ENCODE measurements at regions not wholly inside any gene's neighbourhood (a gene's known extent, or its start where the extent isn't known, plus 50 kb on each side); places are given as distances from the start of the nearest gene placed in this dataset.
"Not testable (repeated sequence)": the region's sequence is repeated elsewhere in the genome, so short reads cannot be mapped to it uniquely, and the experiment has no call there.

DNA sequence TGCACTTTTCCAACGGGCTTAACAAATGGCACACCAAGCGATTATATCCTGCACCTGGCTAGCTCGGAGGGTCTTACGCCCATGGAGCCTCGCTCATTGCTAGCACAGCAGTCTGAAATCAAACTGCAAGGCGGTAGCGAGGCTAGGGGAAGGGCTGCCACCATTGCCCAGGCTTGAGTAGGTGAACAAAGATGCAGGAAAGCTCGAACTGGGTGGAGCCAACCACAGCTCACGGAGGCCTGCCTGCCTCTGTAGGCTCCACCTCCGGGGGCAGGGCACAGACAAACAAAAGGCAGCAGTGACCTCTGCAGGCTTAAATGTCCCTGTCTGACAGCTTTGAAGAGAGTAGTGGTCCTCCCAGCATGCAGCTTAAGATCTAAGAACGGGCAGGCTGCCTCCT lies 365.4 kb downstream of the MMUT start:
- DNase-seq (ENCODE audit: low read depth in 2 of 2), result not testable (repeated sequence)

DNA sequence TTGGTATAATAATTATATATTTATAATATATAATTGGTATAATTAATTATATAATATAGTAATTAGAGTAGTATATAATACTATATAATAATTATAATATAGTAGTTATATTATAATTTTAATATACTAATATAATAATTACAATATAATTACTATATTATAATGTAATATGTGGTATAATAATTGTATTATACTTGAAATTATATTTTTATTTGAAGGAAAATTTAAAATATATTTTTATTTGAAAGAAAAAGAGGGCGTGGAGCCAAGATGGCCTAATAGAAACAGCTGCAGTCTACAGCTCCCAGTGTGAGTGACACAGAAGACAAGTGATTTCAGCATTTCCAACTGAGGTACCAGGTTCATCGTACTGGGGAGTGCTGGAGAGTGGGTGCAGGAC lies 365.9 kb downstream of the MMUT start:
- no peak for DNase-seq (ENCODE audit: low read depth in 2 of 2)

DNA sequence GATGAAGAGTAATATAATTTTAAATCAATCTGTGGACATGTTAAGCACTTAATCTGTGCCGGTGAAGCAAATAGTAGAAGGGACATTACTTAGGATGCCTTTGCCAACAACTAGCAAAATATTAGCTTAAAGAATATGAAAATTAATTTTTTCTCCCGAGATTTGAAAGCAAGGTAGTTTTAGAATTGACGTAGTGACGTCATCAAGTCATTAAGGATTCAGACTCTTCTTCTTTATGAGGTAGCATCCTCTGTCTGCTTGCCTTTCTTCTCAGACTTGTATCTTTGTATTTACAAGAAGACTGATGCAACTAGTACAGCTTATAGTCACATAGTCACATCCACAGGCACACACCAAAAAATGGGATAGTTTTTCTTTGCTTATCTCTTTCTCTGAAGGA lies 374.4 kb downstream of the MMUT start:
- DNase-seq (ENCODE audit: low read depth in 2 of 2), result no peak

DNA sequence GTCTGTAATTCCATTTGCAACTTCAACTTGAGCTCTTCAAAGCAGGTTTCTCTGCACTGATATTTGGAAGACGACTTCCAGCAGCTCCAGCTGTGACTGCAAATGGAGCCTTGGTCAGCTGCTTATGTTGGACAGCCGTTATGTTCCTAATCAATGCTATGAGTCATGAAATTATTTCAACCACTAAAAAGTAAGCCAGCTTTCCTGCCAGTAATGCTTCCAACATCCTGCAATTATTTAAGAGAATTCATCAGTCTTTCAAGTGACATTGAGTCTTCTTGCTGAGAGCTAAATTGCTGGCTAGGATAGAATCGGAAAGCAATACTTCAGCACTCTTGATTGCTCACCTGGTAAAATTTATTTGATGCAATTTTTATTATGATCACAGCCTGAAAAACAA lies 375.7 kb downstream of the MMUT start:
- no peak for DNase-seq (ENCODE audit: low read depth in 2 of 2)

DNA sequence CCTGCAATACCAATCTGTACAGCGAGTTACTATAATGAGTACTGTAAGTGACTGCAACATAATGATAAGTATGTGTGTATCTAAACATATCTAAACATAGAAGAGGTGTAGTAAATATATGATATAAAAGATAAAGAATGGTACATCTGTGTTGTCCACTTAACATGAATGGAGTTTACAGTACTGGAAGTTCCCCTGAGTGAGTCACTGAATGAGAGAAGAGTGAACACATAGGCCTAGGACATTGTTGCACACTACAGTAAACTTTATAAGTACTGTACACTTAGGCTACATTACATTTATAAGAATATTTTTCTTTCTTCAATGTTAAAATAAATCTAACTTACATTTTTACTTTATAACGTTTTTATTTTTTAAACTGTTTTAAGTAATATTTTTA lies 380.4 kb downstream of the MMUT start:
- DNase-seq (ENCODE audit: low read depth in 2 of 2), result no peak

DNA sequence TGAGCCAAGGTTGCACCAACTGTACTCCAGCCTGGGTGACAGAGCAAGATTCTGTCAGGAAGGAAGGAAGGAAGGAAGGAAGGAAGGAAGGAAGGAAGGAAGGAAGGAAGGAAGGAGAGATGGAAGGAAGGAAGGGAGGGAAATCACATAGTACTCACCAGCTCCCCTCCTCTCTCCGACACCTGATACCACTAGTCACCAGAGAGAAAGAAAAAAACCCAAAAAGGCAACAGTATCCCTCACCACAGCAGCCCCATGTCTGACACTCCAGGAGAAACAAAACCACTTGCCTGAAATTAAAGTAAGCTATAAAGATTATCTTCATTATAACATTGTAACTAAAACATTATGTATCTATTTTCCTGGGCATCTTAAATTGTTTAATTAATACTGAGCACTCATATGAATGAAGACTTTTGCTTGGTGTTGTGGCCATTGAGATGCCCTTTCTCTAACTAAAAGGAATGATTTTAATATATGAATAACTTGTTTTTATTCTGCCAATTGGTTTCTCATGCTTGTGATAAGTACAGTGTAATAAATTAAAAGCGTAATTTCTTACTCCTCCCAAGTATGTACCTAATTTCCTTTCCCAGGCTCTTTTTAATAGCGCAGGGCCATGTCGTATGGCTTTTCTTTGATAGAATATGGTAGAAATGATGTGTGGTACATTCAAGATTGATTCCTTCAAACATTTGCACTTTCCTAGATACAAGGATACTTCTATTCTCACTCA lies 390.0 kb downstream of the MMUT start:
- no peak for DNase-seq (ENCODE audit: low read depth in 2 of 2)

DNA sequence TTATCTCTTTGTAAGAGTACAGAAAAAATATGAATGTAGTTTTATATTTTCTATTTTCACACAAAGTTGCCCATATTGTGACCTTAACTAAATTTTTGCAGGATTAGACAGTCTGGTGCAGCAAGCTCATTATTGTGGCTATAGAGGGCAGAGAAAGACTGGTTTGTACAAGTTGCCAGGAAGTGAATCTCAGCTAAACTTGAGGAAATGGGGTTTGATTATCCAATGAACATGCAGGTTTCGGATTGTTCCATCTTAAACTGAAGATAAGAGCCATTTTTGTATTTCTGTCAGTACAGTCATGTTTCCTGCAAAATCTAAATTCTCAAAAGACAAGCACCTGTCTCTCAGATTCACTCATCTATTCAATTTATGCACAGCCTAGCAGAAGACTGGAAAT lies 390.9 kb downstream of the MMUT start:
- DNase-seq (ENCODE audit: low read depth in 2 of 2), result no peak

DNA sequence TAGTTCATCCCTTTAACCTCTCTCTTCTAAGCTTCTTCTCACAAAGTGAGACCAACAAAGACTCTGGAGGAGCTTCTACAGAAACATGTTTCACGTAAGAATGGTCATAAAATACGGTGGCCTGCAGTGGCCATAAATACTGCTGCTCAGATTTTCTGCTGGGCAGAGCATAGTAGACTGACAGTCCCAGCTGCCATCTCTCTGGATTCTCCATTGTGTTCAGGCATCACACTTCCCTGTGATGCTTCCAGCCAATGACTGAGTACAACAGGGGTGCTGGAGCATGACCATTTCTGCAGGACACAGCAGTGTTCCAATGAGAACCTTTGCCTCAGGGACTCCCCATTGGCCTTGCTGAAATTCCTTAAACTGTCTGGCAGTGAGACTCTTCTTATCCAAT lies 392.6 kb downstream of the MMUT start:
- no peak for DNase-seq (ENCODE audit: low read depth in 2 of 2)

DNA sequence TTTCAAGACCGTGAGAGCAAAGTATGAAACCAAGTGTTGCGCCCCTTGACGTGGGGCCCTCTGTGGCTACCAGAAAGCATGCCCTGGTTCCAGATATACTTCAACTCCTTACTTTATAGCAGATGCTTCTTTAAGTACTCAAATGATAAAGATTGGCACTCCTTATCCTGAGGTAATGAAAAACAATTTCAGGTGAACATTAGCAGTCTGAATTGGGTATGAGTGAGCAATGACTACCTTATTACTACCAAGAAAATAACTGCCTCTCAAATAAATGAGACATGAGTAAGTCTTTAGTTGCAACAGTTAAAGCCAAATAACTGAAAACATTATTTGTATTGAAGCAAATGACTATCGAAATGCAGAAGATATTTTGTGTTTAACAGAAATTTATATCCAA lies 408.7 kb downstream of the MMUT start:
- no peak for DNase-seq (ENCODE audit: low read depth in 2 of 2)

DNA sequence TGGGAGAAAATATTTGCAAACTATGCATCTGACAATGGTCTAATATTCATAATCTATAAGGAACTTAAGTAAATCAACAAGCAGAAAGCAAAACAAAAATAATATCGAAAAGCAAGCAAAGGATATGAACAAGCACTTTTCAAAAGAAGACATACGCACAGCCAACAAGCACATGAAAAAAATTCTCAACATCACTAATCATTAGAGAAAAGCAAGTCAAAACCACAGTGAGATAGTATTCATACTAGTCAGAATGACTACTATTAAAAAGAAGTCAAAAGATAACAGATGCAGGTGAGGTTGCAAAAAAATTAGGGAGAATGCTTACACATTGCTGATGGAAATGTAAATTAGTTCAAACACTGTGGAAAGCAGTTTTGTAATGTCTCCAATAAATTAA lies 410.2 kb downstream of the MMUT start:
- DNase-seq (ENCODE audit: low read depth in 2 of 2), result no peak

DNA sequence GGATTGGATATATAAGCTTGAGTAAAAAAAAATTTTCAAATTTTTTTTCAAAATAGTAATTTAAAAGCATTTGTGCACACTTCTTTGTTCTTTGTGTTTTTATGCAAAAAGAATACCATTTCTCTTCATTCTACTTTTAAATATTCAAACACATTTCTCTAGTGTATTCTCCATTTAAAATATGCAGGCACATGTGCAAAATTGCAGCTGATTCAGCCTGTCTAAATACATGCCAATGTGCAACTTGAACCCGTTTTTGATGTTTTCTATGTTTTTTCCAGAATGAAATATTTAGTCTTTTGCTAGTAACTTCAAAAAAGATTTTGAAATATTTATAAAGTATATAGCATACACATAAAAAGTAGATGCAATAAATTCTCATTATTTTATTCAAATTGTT lies 411.8 kb downstream of the MMUT start:
- no peak for DNase-seq (ENCODE audit: low read depth in 2 of 2)

DNA sequence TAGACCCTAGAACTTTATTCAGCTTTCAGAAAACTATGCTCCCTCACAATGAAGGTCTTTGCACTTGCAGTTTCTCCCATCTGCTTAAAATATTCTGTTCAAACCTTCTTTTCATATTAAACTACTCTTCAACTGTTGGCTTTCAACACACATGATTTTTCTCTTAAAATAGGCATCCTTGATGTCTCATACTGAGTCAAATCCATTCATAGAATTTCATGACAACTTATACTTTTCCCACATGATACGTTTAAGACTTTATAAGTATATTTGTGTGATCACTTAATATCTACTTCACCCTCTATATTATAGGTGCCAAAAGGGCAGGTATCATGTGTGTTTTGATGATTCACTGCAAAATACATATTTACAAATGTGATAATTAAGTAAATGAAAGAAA lies 412.5 kb downstream of the MMUT start:
- DNase-seq (ENCODE audit: low read depth in 2 of 2), result no peak

DNA sequence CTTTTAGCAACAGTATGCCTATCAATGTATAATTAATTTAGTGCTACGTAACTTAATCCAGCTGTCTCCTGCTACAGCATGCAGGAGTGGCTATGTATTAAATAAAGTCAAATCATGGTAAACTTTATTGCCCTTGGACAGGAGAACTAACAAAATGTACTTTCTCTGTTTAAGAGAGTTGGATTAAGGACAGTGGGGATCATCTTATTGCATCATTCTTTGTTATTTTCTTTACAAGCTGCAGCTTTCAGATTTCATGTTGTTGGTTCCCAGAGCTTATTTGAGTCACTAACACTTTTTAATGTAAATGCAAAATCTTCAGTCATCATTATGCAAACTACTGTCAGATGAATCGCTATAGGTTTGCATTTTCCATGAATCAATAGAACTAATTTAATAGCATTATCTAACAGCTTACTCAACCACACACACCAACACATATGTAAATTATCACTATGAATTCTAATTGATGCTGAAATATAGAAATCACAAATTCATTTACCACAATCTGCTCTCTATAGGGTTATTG lies 424.7 kb downstream of the MMUT start:
- no peak for DNase-seq (ENCODE audit: low read depth in 2 of 2)

DNA sequence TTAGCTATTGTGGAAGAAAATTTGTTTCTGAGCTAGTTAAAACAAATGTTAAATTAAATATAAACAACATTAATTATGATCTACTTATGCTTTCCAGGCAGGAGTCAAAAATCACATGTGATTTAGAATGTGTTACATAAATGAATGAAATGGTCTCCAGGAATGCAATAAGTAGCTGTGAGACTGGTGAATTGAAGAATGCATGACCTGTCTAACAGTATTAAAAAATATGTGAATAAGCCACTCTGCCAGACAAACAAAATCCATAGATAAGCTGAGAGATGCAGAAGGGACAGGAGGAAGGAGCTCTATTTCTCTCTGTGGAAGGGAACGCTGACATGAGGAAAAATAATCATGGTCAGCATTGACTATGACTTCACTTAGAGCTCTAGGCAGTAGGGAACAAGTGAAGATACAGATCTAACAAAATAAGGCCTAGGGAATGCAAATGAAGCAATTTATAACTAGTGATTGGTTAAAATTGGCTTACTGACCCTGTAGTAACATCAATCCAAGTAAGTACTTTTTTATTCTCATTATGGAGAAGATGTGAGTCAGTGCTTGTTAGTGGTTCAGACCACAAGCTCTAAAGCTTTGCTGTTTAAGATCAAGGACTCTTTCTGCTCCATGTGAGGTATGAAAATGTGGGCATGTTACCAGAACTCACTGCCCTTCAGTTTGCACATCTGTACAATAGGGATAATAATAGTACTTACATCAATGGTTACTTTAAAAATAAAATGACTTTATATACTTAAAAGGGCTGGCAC lies 432.6 kb downstream of the MMUT start:
- DNase-seq (ENCODE audit: low read depth in 2 of 2), result no peak

DNA sequence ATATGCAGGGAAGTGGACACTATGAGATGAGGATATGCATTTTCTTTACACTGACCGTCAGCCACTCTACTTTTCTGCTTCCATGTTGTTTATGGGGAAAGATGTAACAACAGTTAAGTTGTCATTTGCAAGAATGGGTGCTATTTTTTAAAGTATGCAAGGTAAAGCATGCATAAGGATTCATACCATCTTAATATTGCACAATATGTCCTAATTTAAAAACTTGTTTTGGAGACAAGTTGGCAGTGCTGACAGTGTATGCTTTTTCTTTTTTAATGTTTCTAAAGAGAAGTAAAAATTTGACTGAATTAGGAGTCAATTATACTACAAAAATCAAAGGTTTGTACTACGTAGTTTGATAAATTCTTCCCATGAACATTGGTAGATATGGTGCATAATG lies 435.4 kb downstream of the MMUT start:
- no peak for DNase-seq (ENCODE audit: low read depth in 2 of 2)

DNA sequence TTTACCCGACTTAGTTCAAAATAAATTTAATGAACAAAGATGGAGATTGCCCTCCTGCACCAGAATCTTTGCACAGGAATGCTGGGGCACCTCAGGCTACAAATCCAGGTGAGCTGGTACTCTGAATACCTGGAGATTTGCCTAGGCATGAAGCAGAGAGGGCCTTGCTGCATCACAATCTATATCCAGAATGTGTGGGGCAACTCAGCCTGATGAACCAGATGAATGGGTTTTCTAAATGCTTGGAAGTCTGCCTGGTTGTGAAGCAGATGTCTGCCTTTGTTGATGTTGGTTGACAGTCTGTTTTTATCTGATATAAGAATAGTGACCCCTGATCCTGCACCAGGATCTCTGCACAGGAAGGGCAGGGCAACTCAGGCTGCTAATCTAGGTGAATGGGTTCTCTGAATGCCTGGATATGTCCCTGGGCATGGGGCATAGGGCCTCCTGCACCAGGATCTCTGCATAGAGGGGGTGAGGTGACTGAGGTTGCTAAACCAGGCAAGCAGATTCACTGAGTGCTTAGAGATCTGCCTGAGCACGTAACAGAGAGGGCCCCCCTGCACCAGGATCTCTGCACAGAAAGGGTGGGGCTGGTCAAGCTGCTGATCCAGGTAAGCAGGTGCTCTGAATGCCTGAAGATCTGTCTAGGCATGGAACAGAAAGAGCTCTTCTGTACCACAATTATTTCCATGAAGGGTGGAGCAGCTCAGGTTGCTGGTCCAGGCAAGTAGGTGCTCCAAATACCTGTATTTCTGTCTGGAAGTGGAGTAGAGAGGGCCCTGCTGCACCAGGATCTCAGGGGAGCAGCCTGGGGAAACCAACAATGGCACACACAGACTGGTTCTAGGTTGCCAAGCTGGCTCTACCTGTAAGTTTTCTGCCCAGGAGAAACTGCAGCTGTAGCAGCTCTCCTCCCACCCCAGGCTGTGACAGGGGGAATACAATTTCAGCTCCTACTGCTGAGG lies 437.5 kb downstream of the MMUT start:
- no peak for DNase-seq (ENCODE audit: low read depth in 2 of 2)

DNA sequence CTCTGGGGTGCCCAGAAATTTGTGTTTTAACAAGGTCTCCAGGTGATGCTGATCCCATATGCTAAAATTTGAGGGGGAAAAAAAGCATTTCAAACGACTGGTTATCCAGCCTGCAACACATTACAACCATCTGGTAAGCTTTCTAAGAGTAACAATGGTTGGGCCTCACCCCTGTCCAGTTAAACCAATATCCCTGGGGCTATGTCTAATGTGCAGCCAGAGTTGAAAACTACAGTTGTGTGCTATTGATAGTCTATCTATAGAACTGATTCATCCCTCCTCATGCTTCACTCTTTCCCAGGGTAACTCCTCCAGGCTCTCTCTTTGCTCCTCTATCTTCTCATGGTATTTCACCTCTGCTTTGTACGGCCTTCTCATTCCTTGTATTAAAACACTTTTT lies 458.3 kb downstream of the MMUT start:
- DNase-seq (ENCODE audit: low read depth in 2 of 2), result no peak

DNA sequence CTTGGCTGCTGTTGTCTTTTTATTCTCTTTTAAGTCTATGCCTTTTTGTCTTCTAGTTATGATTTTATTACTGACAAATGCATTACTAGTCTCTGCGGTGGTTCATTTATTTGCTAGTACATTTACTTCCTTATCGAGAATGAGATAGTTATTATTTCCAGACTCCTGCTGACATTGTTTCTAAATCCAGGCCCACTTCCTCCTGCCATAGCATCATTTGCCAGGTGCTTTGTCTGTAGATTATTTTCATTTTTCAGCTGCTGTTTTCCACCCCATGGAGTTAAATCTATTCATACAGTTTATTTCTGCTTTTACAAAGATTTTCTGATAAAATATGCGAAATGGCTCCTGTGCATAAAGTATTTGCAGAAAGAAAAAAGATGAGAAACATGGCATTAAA lies 459.7 kb downstream of the MMUT start:
- DNase-seq (ENCODE audit: low read depth in 2 of 2), result no peak

DNA sequence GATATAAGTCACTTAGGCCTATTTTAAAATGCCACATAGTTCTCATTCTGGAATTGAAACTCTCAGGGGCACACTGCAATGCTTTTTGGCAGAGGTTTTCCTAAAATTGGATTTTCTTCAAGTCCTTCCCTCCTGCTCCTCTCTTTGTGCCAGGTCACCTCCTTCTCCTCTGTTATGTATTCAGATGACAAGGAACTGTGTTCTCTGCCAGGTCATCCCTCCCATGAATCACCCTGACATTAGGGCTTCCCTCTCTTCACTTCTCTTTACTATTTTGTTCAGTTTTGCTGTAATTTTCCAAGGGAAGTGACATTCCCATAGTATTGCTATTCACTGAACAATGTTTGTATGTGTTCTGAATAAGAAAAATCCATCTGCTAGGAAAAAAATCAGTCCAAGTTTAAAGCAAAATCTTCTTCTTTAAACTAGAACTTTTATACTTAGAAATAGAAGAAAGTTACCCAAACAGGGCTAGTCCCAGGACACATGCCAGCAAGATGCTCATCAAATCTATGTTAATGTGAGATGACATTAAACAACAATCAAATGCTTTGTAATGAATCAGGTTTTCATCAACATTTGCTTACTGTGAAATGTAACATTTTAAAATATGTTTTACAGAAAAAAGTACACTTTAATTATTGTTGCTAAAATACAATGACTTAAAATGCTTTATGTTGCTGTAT lies 461.1 kb downstream of the MMUT start:
- DNase-seq (ENCODE audit: low read depth in 2 of 2), result no peak

DNA sequence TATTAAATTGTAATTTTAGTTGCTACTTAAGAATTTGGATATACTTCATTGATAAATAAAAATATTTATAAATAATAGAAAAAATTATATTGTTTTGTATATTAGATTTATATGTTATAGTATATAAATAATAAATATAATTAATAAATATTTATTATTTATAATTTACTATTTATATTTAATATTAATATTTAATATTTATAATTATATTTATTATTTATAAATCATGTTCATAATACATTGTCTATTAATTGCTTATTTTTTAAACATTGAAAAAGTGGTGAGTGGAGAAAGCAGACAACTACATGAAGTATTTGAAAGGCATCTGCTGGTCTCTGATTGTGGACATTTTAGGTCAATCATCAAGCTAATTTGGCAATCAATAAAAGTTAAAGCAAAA lies 464.5 kb downstream of the MMUT start:
- no peak for DNase-seq (ENCODE audit: low read depth in 2 of 2)

DNA sequence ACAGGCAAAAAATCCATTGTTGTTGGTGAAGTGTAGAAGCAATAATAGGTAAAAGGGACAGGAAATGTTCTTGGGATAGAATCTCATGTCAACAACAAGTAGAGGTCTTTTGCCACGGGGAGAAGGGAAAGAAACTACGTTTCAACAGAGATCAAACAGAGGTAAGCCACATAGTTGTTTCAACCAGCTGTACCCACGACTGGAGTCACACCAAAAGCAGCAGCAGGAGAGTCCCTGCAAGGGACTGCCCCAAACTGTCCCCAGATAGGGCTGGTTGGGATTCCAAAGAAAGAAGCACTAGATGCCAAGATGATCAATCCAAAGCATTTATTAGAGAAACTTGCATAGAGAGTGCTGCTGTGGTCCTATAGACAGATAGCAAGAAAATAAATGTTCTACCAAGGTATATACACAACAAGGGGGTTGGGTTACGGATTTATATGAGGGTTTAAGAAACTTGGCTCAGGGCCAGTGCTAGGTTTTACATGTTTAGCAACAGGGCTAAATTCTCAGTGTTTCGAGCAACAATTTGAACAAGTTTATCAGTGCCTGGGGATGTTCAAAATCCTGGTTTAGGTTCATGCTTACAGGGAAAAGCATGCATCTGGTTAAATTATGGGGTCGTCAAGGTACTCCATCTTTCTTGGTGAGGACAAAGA lies 466.5 kb downstream of the MMUT start:
- no peak for DNase-seq (ENCODE audit: low read depth in 2 of 2)
